H1 (cell line): ENCODE measurements at regions not wholly inside any gene's neighbourhood (a gene's known extent, or its start where the extent isn't known, plus 50 kb on each side); places are given as distances from the start of the nearest gene placed in this dataset.

Experiments used
- CBX8 ChIP-seq: fragments of 300-800, 300-1000 bp; sonication (generic); IDR thresholded peaks from 2 replicates; pipeline ENCODE4 v1.7.1; 2016; ENCODE audit warnings: low read depth, low read length, borderline replicate concordance
- CREB1 ChIP-seq: IDR thresholded peaks from 2 replicates; pipeline ENCODE4 v1.6.1; 2012; ENCODE audit warnings: inconsistent platforms
- EGR1 ChIP-seq: IDR thresholded peaks from 2 replicates; pipeline ENCODE4 v1.6.1; 2011; ENCODE audit warnings: low read depth, low read length, borderline replicate concordance
- PHF8 ChIP-seq: fragments of 200-600 bp; sonication (generic); conservative IDR thresholded peaks from 2 replicates; pipeline ENCODE4 v1.7.1; 2012; ENCODE audit warnings: low read depth, mild to moderate bottlenecking, inconsistent platforms, low read length, moderate library complexity
- SIN3A ChIP-seq, 2 experiments: IDR thresholded peaks in 1 of 2; conservative IDR thresholded peaks in 1 of 2; 2 replicates each; pipeline ENCODE4 v1.6.1; 2011 to 2012; ENCODE audit warnings: low read length in 2 of 2, improper control_type of control experiment in 1 of 2, low read depth in 1 of 2, mild to moderate bottlenecking in 1 of 2
- SIX5 ChIP-seq: IDR thresholded peaks from 2 replicates; pipeline ENCODE4 v1.6.1; 2011; ENCODE audit warnings: mild to moderate bottlenecking, low read depth, low read length
- SP2 ChIP-seq: IDR thresholded peaks from 2 replicates; pipeline ENCODE4 v1.6.1; 2012; ENCODE audit warnings: mild to moderate bottlenecking, low read length, inconsistent platforms
- SP4 ChIP-seq: IDR thresholded peaks from 2 replicates; pipeline ENCODE4 v1.6.1; 2012; ENCODE audit warnings: low read length, inconsistent platforms
- TF ChIP-seq, protein P1 (sequence below), 3 experiments: IDR thresholded peaks; 1 replicate in 2 of 3; 2 replicates in 1 of 3; pipeline versions ENCODE4 v1.5.1 to v1.6.1; 2011; ENCODE audit warnings: low read length in 3 of 3, mild to moderate bottlenecking in 3 of 3, inconsistent platforms in 2 of 3, low read depth in 1 of 3, moderate library complexity in 1 of 3; ENCODE audit not compliant: insufficient read depth in 1 of 3; ENCODE audit errors: control extremely low read depth in 1 of 3

DNA sequence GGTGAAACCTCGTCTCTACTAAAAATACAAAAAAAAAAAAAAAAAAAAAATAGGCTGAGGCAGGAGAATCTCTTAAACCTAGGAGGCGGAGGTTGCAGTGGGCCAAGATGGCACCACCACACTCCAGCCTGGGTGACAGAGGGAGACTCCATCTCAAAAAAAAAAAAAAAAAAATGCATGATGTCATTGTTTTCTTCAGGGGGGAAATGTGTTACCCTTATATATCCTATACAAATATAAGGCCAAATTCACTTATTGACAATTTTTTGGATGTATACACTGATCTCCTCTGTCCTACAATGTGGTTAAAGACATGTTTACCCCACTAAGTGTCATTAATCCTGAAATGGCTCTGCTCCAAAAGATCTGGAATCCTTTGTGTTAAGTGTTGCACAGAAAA is 73.1 kb downstream of the TPBG start (continued):
- TF ChIP-seq, protein P1, sequence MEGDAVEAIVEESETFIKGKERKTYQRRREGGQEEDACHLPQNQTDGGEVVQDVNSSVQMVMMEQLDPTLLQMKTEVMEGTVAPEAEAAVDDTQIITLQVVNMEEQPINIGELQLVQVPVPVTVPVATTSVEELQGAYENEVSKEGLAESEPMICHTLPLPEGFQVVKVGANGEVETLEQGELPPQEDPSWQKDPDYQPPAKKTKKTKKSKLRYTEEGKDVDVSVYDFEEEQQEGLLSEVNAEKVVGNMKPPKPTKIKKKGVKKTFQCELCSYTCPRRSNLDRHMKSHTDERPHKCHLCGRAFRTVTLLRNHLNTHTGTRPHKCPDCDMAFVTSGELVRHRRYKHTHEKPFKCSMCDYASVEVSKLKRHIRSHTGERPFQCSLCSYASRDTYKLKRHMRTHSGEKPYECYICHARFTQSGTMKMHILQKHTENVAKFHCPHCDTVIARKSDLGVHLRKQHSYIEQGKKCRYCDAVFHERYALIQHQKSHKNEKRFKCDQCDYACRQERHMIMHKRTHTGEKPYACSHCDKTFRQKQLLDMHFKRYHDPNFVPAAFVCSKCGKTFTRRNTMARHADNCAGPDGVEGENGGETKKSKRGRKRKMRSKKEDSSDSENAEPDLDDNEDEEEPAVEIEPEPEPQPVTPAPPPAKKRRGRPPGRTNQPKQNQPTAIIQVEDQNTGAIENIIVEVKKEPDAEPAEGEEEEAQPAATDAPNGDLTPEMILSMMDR (IDR thresholded peaks at IDR 0.05; ENCODE audit: control extremely low read depth in 1 of 3, insufficient read depth in 1 of 3, low read depth in 1 of 3, low read length in 3 of 3), result no peak
- TF ChIP-seq EGR1 (no peak), CREB1 (no peak), SIN3A (conservative IDR thresholded peaks at IDR 0.05 in 1 of 2, IDR thresholded peaks at IDR 0.05 in 1 of 2; ENCODE audit: low read depth in 1 of 2, low read length in 2 of 2) (no peak), CBX8 (no peak), SP4 (no peak), SP2 (no peak), SIX5 (no peak), PHF8 (no peak)
- TF ChIP-seq, all 59 proteins: peak for 0
